Activated T-cell treated with anti-CD3 and anti-CD28 coated beads, Interleukin-2, amount 50 U/mL, for 24 hours (primary cell): ENCODE measurements at regions not wholly inside any gene's neighbourhood (a gene's known extent, or its start where the extent isn't known, plus 50 kb on each side); places are given as distances from the start of the nearest gene placed in this dataset.

ENCODE experiments used
- DNase-seq: peaks from one replicate; pipeline ENCODE4 v3.0.0-alpha.2; 2020
- H3K27ac Mint-ChIP-seq: 2 replicates; pipeline ENCODE4 v1.8.0; 2020; ENCODE audit warnings: mild to moderate bottlenecking, mixed read lengths
- H3K27me3 Mint-ChIP-seq: 2 replicates; pipeline ENCODE4 v1.8.0; 2020; ENCODE audit warnings: mixed read lengths
- H3K36me3 Mint-ChIP-seq: 2 replicates; pipeline ENCODE4 v1.8.0; 2020; ENCODE audit warnings: low read depth, mixed read lengths
- H3K4me1 Mint-ChIP-seq: 2 replicates; pipeline ENCODE4 v1.8.0; 2020; ENCODE audit warnings: low read depth, mixed read lengths
- H3K4me3 Mint-ChIP-seq: 2 replicates; pipeline ENCODE4 v1.8.0; 2020; ENCODE audit warnings: mild to moderate bottlenecking, moderate library complexity, mixed read lengths
- H3K9me3 Mint-ChIP-seq: 2 replicates; pipeline ENCODE4 v1.8.0; 2020; ENCODE audit warnings: mixed read lengths

DNA sequence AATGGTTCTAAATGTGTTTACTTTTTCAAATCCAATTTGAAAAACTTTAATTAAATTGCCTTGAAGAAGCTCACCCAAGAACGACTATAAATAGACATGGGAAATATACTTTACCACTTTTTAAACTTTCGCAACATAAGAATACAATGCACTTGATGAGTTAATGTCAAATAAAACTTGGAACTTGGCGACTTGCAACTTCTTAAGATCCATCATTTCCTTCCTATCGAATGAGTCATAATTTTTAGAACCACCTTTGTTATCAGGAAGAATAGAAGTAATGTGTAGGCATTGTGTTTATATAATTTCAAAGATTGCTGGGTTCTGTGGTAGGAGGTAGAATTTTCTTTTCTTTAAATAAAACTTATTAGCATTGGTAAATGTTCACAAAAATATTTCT is 1417.4 kb upstream of the FLRT2 start:
- H3K9me3 Mint-ChIP-seq = peaks cover 24% of the 10 kb centered on the region
- no peak overlapping the region for H3K27ac Mint-ChIP-seq
- H3K4me3 Mint-ChIP-seq = no peak overlapping the region
- H3K27me3 Mint-ChIP-seq = no peaks in the 10 kb centered on the region
- no peak for DNase-seq
- H3K36me3 Mint-ChIP-seq = no peaks in the 10 kb centered on the region
- H3K4me1 Mint-ChIP-seq = peaks cover 2% of the 10 kb centered on the region

DNA sequence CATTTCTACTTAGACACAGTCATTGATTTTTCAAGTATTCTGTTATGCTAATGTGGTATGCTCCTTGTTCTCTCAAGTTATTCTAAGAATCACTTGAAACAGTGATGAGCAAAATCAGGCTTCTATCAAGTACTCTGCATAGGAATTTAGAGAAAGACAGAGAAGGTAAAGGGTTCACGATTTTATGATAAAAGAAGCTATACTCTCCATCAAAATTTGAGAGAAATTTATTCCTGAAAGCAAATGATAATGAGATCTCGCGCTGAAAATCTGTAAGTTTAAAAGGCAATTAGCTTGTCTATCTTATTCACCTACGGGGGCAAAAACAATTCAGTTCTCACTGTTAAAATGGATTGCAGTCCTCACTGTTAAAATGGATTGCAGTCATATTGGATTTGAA is 1404.3 kb upstream of the FLRT2 start:
- Mint-ChIP-seq H3K36me3 (no peaks in the 10 kb centered on the region), H3K4me3 (no peak overlapping the region), H3K4me1 (no peaks in the 10 kb centered on the region), H3K27me3 (no peaks in the 10 kb centered on the region), H3K27ac (no peak overlapping the region), H3K9me3 (peaks cover 9% of the 10 kb centered on the region)
- DNase-seq = no peak

DNA sequence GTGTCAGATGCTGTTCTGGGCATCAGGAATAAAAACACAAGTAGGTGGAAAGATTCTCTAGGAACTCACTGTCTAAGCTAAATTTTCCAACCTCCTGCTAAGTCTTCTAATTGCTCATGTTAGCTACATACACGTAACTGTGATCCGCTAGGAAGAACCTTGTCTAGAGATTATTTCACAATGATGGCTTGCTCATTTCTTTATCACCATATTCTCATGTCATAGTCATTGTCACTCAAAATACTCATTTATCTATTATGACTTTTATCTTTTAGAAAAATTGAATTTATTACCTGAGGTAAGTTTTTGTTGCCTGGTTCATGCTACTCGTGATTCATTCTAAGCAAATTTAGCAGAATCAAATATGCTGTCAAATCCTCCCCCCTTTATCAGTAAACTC is 1402.4 kb upstream of the FLRT2 start:
- H3K4me3 Mint-ChIP-seq = no peak overlapping the region
- no peaks in the 10 kb centered on the region for H3K36me3 Mint-ChIP-seq
- no peak for DNase-seq
- H3K27me3 Mint-ChIP-seq = no peaks in the 10 kb centered on the region
- H3K9me3 Mint-ChIP-seq = peaks cover 9% of the 10 kb centered on the region
- H3K27ac Mint-ChIP-seq = no peak overlapping the region
- no peaks in the 10 kb centered on the region for H3K4me1 Mint-ChIP-seq

DNA sequence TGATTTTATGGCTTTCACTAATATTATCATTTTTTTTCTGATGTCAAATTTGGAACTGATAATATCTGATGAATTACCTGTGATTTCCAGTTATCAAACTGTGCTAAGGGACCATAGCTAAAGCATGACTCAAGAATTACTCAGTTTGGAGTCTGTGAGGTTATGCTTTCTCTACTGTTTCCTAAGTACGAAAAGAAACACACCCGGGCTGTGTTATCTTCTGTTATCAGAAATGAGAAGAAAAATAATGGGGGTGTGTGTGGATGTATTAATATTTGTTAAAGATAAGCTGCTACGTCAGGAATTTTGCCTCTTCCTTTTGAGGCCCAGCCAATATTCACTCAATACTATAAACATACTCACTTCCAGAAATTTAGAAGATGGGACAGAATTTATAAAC is 1401.9 kb upstream of the FLRT2 start:
- DNase-seq = no peak
- Mint-ChIP-seq H3K27ac (no peak overlapping the region), H3K27me3 (no peaks in the 10 kb centered on the region), H3K4me3 (no peak overlapping the region), H3K4me1 (no peaks in the 10 kb centered on the region), H3K36me3 (no peaks in the 10 kb centered on the region), H3K9me3 (peaks cover 9% of the 10 kb centered on the region)

DNA sequence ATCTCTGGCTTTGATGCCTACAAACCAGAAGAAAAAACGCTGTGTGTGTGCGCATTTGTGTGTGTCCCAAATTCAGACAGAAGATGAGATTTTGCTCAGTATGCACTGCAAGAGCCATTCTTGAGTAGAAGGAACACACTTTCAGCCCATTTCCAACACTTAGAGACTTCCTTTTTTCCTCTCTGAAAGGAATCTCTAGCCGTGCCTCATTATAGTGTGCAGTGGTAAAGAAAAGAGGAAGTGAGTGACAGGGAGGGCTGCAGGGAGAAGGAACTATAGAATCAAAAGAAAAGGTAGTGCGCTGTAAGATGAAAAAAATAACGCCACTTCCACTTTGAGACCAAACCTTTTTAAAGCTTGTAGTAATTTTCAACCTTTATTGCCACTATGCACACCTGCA is 1400.9 kb upstream of the FLRT2 start:
- H3K4me3 Mint-ChIP-seq = no peak overlapping the region
- DNase-seq = no peak
- H3K27me3 Mint-ChIP-seq = no peaks in the 10 kb centered on the region
- no peak overlapping the region for H3K27ac Mint-ChIP-seq
- no peaks in the 10 kb centered on the region for H3K36me3 Mint-ChIP-seq
- H3K9me3 Mint-ChIP-seq = peaks cover 14% of the 10 kb centered on the region
- no peaks in the 10 kb centered on the region for H3K4me1 Mint-ChIP-seq

DNA sequence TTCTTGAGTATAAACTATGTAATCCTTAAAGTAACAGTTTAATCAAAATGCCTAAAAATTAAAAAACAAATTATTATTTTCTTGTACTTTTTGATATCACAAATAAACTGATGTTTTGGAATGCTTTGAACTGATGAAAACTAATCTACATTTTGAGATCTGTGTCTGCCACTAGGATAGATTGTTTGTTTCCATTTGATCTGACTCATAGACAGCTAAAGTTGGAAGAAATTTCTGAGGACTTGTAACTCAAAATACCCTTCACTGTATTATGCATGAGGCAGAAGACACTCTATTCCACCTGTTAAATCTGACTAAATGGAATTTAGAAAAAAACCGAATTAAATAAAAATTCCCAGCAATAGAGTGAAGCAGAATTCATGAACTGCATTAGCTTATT is 1400.0 kb upstream of the FLRT2 start:
- H3K27ac Mint-ChIP-seq = no peak overlapping the region
- no peak for DNase-seq
- no peaks in the 10 kb centered on the region for H3K36me3 Mint-ChIP-seq
- no peaks in the 10 kb centered on the region for H3K27me3 Mint-ChIP-seq
- no peaks in the 10 kb centered on the region for H3K4me1 Mint-ChIP-seq
- H3K9me3 Mint-ChIP-seq = peaks cover 19% of the 10 kb centered on the region
- H3K4me3 Mint-ChIP-seq = no peak overlapping the region

GRCh38 chr14:84131924-84132323 is 1398.0 kb upstream of the FLRT2 start:
- no peaks in the 10 kb centered on the region for H3K27me3 Mint-ChIP-seq
- no peaks in the 10 kb centered on the region for H3K4me1 Mint-ChIP-seq
- no peak overlapping the region for H3K27ac Mint-ChIP-seq
- H3K36me3 Mint-ChIP-seq = no peaks in the 10 kb centered on the region
- no peak for DNase-seq
- no peak overlapping the region for H3K4me3 Mint-ChIP-seq
- peaks cover 31% of the 10 kb centered on the region for H3K9me3 Mint-ChIP-seq

DNA sequence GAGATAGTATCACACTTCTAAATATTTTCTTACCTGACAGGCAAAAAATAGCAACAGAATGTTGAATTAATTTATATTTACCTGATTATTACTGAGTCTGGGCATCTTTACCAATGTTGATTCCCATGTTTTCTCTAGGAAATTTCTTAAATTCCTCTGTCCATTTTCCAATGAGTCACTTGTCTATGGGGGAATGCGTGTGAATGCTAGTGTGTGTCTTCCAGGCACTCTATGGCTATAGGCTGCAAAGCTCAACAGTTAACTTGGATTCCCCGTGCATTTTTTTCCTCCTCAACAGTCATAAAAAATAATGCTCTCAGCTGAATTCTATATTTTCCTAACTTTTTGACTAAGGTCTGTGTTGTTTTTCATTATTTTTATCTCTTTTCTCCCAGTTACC is 1385.8 kb upstream of the FLRT2 start:
- Mint-ChIP-seq H3K4me3 (no peak overlapping the region), H3K27ac (no peak overlapping the region), H3K27me3 (no peaks in the 10 kb centered on the region), H3K36me3 (no peaks in the 10 kb centered on the region), H3K9me3 (peaks cover 12% of the 10 kb centered on the region), H3K4me1 (no peaks in the 10 kb centered on the region)
- DNase-seq = no peak

- H3K4me3 Mint-ChIP-seq = no peak overlapping the region
- no peak overlapping the region for H3K27ac Mint-ChIP-seq
- no peak for DNase-seq
- no peaks in the 10 kb centered on the region for H3K36me3 Mint-ChIP-seq
- H3K4me1 Mint-ChIP-seq = no peaks in the 10 kb centered on the region
- H3K27me3 Mint-ChIP-seq = no peaks in the 10 kb centered on the region
- H3K9me3 Mint-ChIP-seq = peaks cover 14% of the 10 kb centered on the region
These were observed 1377.5 kb upstream of the FLRT2 start for GRCh38 chr14:84152452-84152851.

GRCh38 chr14:84162633-84163032 is 1367.3 kb upstream of the FLRT2 start:
- Mint-ChIP-seq H3K36me3 (no peaks in the 10 kb centered on the region), H3K27ac (no peak overlapping the region), H3K4me1 (no peaks in the 10 kb centered on the region), H3K27me3 (no peaks in the 10 kb centered on the region), H3K4me3 (no peak overlapping the region), H3K9me3 (peaks cover 3% of the 10 kb centered on the region)
- DNase-seq = no peak

GRCh38 chr14:84167026-84167425 is 1362.9 kb upstream of the FLRT2 start:
- peaks cover 4% of the 10 kb centered on the region for H3K9me3 Mint-ChIP-seq
- H3K4me3 Mint-ChIP-seq = no peak overlapping the region
- H3K27me3 Mint-ChIP-seq = no peaks in the 10 kb centered on the region
- no peaks in the 10 kb centered on the region for H3K36me3 Mint-ChIP-seq
- H3K4me1 Mint-ChIP-seq = no peaks in the 10 kb centered on the region
- no peak for DNase-seq
- H3K27ac Mint-ChIP-seq = no peak overlapping the region

- no peak for DNase-seq
- no peak overlapping the region for H3K27ac Mint-ChIP-seq
- peaks cover 21% of the 10 kb centered on the region for H3K9me3 Mint-ChIP-seq
- no peaks in the 10 kb centered on the region for H3K27me3 Mint-ChIP-seq
- no peaks in the 10 kb centered on the region for H3K36me3 Mint-ChIP-seq
- no peaks in the 10 kb centered on the region for H3K4me1 Mint-ChIP-seq
- no peak overlapping the region for H3K4me3 Mint-ChIP-seq
These were observed 1349.6 kb upstream of the FLRT2 start for GRCh38 chr14:84180336-84180735.

GRCh38 chr14:84181072-84181471 is 1348.9 kb upstream of the FLRT2 start:
- H3K27me3 Mint-ChIP-seq = no peaks in the 10 kb centered on the region
- no peak overlapping the region for H3K27ac Mint-ChIP-seq
- no peak for DNase-seq
- no peaks in the 10 kb centered on the region for H3K36me3 Mint-ChIP-seq
- H3K4me1 Mint-ChIP-seq = no peaks in the 10 kb centered on the region
- H3K9me3 Mint-ChIP-seq = peaks cover 23% of the 10 kb centered on the region
- no peak overlapping the region for H3K4me3 Mint-ChIP-seq

DNA sequence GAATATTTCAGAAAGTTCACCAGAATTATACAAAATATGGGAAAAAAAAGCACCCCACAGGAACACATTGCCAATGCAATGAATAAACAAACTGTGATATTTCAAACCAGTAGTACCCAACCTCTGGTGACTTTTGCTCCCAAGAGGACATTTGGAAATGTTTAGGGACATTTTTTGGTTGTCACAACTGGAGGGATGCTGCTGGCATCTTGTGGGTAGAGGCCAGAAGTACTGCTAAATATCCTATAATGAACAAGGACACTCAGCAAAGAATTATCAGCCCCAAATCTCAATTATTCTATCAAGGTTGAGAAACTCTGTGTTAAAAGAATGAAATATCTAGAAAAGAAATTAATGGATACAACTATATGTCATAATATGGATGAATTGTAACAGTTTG is 1334.4 kb upstream of the FLRT2 start:
- Mint-ChIP-seq H3K4me3 (no peak overlapping the region), H3K36me3 (no peaks in the 10 kb centered on the region), H3K27me3 (no peaks in the 10 kb centered on the region), H3K9me3 (peaks cover 27% of the 10 kb centered on the region), H3K4me1 (no peaks in the 10 kb centered on the region), H3K27ac (no peak overlapping the region)
- no peak for DNase-seq

GRCh38 chr14:84197704-84198103 is 1332.2 kb upstream of the FLRT2 start:
- Mint-ChIP-seq H3K4me3 (no peak overlapping the region), H3K27me3 (no peaks in the 10 kb centered on the region), H3K27ac (no peak overlapping the region)

DNA sequence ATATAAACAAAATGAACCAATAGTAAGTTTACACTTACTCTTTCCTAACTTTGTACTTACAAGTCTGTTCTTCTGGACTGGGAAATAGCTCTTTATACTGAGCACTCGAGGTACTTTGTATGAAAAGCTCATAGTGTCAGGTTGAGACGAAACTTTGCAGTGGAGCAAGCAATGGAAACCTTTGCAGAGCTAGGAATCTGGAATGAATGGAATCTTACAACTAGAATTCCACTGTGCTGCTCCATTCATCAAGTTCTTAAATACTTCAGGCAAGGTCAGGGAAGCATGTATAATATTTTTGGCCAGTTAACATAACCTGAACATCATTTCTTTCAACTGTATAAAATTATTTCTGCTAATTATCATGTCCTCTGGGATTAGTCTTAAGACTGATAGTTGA is 1327.5 kb upstream of the FLRT2 start:
- Mint-ChIP-seq H3K27me3 (no peaks in the 10 kb centered on the region), H3K9me3 (peaks cover 20% of the 10 kb centered on the region), H3K4me3 (no peak overlapping the region), H3K36me3 (no peaks in the 10 kb centered on the region), H3K27ac (no peak overlapping the region), H3K4me1 (no peaks in the 10 kb centered on the region)
- no peak for DNase-seq

More at GRCh38 chr14:84197704-84198103, 1332.2 kb upstream of the FLRT2 start:
- H3K36me3 Mint-ChIP-seq = no peaks in the 10 kb centered on the region
- no peaks in the 10 kb centered on the region for H3K4me1 Mint-ChIP-seq
- DNase-seq = no peak
- peaks cover 32% of the 10 kb centered on the region for H3K9me3 Mint-ChIP-seq
